Activated naive CD8-positive, alpha-beta T cell treated with anti-CD3 and anti-CD28 coated beads, Interleukin-2, amount 50 U/mL, for 24 hours (primary cell): ENCODE measurements at regions not wholly inside any gene's neighbourhood (a gene's known extent, or its start where the extent isn't known, plus 50 kb on each side); places are given as distances from the start of the nearest gene placed in this dataset.

Experiments
- ATAC-seq: fragments of 150-1000 bp; cut with Tn5 transposase; one replicate; pipeline ENCODE4 v1.10.0; 2021
- DNase-seq: peaks from one replicate; pipeline ENCODE4 v3.0.0; 2021
- H3K27ac Mint-ChIP-seq: one replicate; pipeline ENCODE4 v1.8.0; 2021; ENCODE audit warnings: mild to moderate bottlenecking, mixed read lengths
- H3K27me3 Mint-ChIP-seq: one replicate; pipeline ENCODE4 v1.8.0; 2021; ENCODE audit warnings: mixed read lengths
- H3K36me3 Mint-ChIP-seq: one replicate; pipeline ENCODE4 v1.8.0; 2021; ENCODE audit warnings: low read depth, mixed read lengths
- H3K4me1 Mint-ChIP-seq: one replicate; pipeline ENCODE4 v1.8.0; 2021; ENCODE audit warnings: mixed read lengths
- H3K4me3 Mint-ChIP-seq: one replicate; pipeline ENCODE4 v1.8.0; 2021; ENCODE audit warnings: mild to moderate bottlenecking, moderate library complexity, mixed read lengths
- H3K9me3 Mint-ChIP-seq: one replicate; pipeline ENCODE4 v1.8.0; 2021; ENCODE audit warnings: mixed read lengths

- Mint-ChIP-seq H3K36me3 (no peaks in the 10 kb centered on the region), H3K4me1 (no peaks in the 10 kb centered on the region), H3K9me3 (no peaks in the 10 kb centered on the region), H3K4me3 (no peak overlapping the region), H3K27me3 (peaks cover 2% of the 10 kb centered on the region), H3K27ac (no peak overlapping the region)
- ATAC-seq (no peak), DNase-seq (no peak)
Observed at GRCh38 chr18:57223144-57223870, 76.4 kb downstream of the BOD1L2 start.

GRCh38 chr18:57230861-57231585 lies 84.1 kb downstream of the BOD1L2 start:
- H3K27me3 Mint-ChIP-seq = no peaks in the 10 kb centered on the region
- H3K9me3 Mint-ChIP-seq = no peaks in the 10 kb centered on the region
- H3K4me1 Mint-ChIP-seq = no peaks in the 10 kb centered on the region
- H3K27ac Mint-ChIP-seq = no peak overlapping the region
- ATAC-seq (no peak), DNase-seq (no peak)
- H3K4me3 Mint-ChIP-seq = no peak overlapping the region
- H3K36me3 Mint-ChIP-seq = no peaks in the 10 kb centered on the region

GRCh38 chr18:57231864-57232263 lies 85.0 kb downstream of the BOD1L2 start:
- ATAC-seq (no peak), DNase-seq (no peak)
- Mint-ChIP-seq H3K27me3 (no peaks in the 10 kb centered on the region), H3K9me3 (no peaks in the 10 kb centered on the region), H3K27ac (no peak overlapping the region), H3K4me1 (no peaks in the 10 kb centered on the region), H3K4me3 (no peak overlapping the region), H3K36me3 (no peaks in the 10 kb centered on the region)

DNA sequence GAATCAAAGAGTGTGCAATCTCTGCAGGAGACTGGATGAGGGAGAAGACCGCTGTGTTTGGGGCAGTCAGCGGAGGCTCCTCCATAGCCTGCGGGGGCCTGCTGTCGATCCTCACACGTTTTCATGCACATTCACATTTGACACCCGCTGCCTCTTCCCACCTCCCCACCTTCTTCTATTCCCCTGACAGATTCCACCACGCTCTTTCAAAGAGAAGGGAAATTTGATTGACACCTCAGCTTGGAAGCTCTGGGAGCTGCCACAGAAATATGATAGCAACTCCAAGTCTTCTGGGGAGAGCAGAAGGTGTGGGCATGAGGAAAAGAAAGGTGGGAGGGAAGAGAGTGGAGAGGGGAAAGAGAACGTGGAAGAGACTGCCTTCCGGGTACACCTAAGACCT lies 87.5 kb downstream of the BOD1L2 start:
- DNase-seq (no peak), ATAC-seq (no peak)
- H3K27me3 Mint-ChIP-seq = no peaks in the 10 kb centered on the region
- no peaks in the 10 kb centered on the region for H3K36me3 Mint-ChIP-seq
- no peaks in the 10 kb centered on the region for H3K4me1 Mint-ChIP-seq
- no peaks in the 10 kb centered on the region for H3K9me3 Mint-ChIP-seq
- H3K27ac Mint-ChIP-seq = no peak overlapping the region
- H3K4me3 Mint-ChIP-seq = no peak overlapping the region

GRCh38 chr18:57241869-57242268 lies 95.0 kb downstream of the BOD1L2 start:
- ATAC-seq (no peak), DNase-seq (no peak)
- Mint-ChIP-seq H3K27me3 (peaks cover 2% of the 10 kb centered on the region), H3K4me3 (no peak overlapping the region), H3K4me1 (no peaks in the 10 kb centered on the region), H3K27ac (no peak overlapping the region), H3K9me3 (no peaks in the 10 kb centered on the region), H3K36me3 (no peaks in the 10 kb centered on the region)

- Mint-ChIP-seq H3K9me3 (no peaks in the 10 kb centered on the region), H3K27me3 (peaks cover 2% of the 10 kb centered on the region), H3K4me1 (no peaks in the 10 kb centered on the region), H3K36me3 (no peaks in the 10 kb centered on the region), H3K27ac (no peak overlapping the region), H3K4me3 (no peak overlapping the region)
- DNase-seq = no peak
- no peak for ATAC-seq
Observed at GRCh38 chr18:57242285-57242684, 95.4 kb downstream of the BOD1L2 start.

- DNase-seq (no peak), ATAC-seq (no peak)
- Mint-ChIP-seq H3K36me3 (no peaks in the 10 kb centered on the region), H3K27me3 (peaks cover 2% of the 10 kb centered on the region), H3K4me3 (no peak overlapping the region), H3K9me3 (no peaks in the 10 kb centered on the region), H3K4me1 (no peaks in the 10 kb centered on the region), H3K27ac (no peak overlapping the region)
Observed at GRCh38 chr18:57243624-57244179, 96.8 kb downstream of the BOD1L2 start.

- H3K27me3 Mint-ChIP-seq = peaks cover 4% of the 10 kb centered on the region
Observed at GRCh38 chr18:57249179-57249578, 102.3 kb downstream of the BOD1L2 start.

DNA sequence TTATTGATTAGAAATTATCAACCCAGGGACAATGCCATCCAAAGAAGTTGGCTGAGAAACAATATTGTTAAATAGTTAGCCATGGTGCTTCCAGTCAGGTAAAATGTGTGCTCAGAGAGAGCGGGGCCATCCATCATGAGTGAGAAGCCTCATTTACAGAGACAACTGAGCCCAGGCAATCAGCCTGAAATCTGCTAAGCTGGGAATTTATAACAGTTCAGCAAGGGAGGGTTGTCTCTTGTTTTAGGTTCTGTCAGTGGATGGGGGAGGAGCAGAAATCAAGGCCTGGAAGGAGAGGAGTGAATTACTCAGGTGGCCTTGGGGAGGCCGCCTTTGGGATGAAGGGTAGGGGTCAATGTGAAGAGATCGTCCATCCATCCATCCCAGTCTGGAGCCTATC lies 102.5 kb upstream of the ST8SIA3 start:
- no peaks in the 10 kb centered on the region for H3K4me1 Mint-ChIP-seq
- H3K27me3 Mint-ChIP-seq = peaks cover 4% of the 10 kb centered on the region
- no peaks in the 10 kb centered on the region for H3K36me3 Mint-ChIP-seq
- H3K4me3 Mint-ChIP-seq = no peak overlapping the region
- no peaks in the 10 kb centered on the region for H3K9me3 Mint-ChIP-seq
- ATAC-seq = no peak
- no peak for DNase-seq
- no peak overlapping the region for H3K27ac Mint-ChIP-seq

More at GRCh38 chr18:57249179-57249578, 102.3 kb downstream of the BOD1L2 start:
- no peaks in the 10 kb centered on the region for H3K36me3 Mint-ChIP-seq
- no peak overlapping the region for H3K27ac Mint-ChIP-seq
- no peaks in the 10 kb centered on the region for H3K4me1 Mint-ChIP-seq
- ATAC-seq = no peak
- H3K4me3 Mint-ChIP-seq = no peak overlapping the region
- H3K9me3 Mint-ChIP-seq = no peaks in the 10 kb centered on the region
- DNase-seq = no peak

- H3K27ac Mint-ChIP-seq = no peak overlapping the region
- H3K4me3 Mint-ChIP-seq = no peak overlapping the region
- ATAC-seq = no peak
- no peak for DNase-seq
- H3K27me3 Mint-ChIP-seq = peaks cover 1% of the 10 kb centered on the region
- H3K36me3 Mint-ChIP-seq = no peaks in the 10 kb centered on the region
- no peaks in the 10 kb centered on the region for H3K9me3 Mint-ChIP-seq
- no peaks in the 10 kb centered on the region for H3K4me1 Mint-ChIP-seq
Observed at GRCh38 chr18:57251747-57252146, 100.6 kb upstream of the ST8SIA3 start.

- no peaks in the 10 kb centered on the region for H3K9me3 Mint-ChIP-seq
- H3K27me3 Mint-ChIP-seq = peaks cover 3% of the 10 kb centered on the region
- no peak overlapping the region for H3K27ac Mint-ChIP-seq
- H3K36me3 Mint-ChIP-seq = no peaks in the 10 kb centered on the region
- H3K4me1 Mint-ChIP-seq = no peaks in the 10 kb centered on the region
- no peak for ATAC-seq
- DNase-seq = no peak
- H3K4me3 Mint-ChIP-seq = no peak overlapping the region
Observed at GRCh38 chr18:57253903-57254302, 98.5 kb upstream of the ST8SIA3 start.

GRCh38 chr18:57258131-57258777 lies 94.1 kb upstream of the ST8SIA3 start:
- Mint-ChIP-seq H3K4me3 (no peak overlapping the region), H3K9me3 (no peaks in the 10 kb centered on the region)

GRCh38 chr18:57267368-57267925 lies 84.9 kb upstream of the ST8SIA3 start:
- ATAC-seq (no peak), DNase-seq (no peak)
- H3K27ac Mint-ChIP-seq = no peak overlapping the region
- no peaks in the 10 kb centered on the region for H3K27me3 Mint-ChIP-seq
- H3K36me3 Mint-ChIP-seq = no peaks in the 10 kb centered on the region
- no peak overlapping the region for H3K4me3 Mint-ChIP-seq
- H3K4me1 Mint-ChIP-seq = no peaks in the 10 kb centered on the region
- H3K9me3 Mint-ChIP-seq = no peaks in the 10 kb centered on the region

More at GRCh38 chr18:57258131-57258777, 94.1 kb upstream of the ST8SIA3 start:
- Mint-ChIP-seq H3K27me3 (peaks cover 3% of the 10 kb centered on the region), H3K36me3 (no peaks in the 10 kb centered on the region), H3K27ac (no peak overlapping the region), H3K4me1 (no peaks in the 10 kb centered on the region)
- no peak for DNase-seq
- ATAC-seq = no peak

GRCh38 chr18:57269756-57270155 lies 82.6 kb upstream of the ST8SIA3 start:
- Mint-ChIP-seq H3K9me3 (no peaks in the 10 kb centered on the region), H3K27me3 (no peaks in the 10 kb centered on the region), H3K4me1 (no peaks in the 10 kb centered on the region), H3K4me3 (no peak overlapping the region), H3K36me3 (no peaks in the 10 kb centered on the region), H3K27ac (no peak overlapping the region)
- ATAC-seq (no peak), DNase-seq (no peak)
